Ovary (tissue), 3 donors: ENCODE measurements at regions not wholly inside any gene's neighbourhood (a gene's known extent, or its start where the extent isn't known, plus 50 kb on each side); places are given as distances from the start of the nearest gene placed in this dataset.

Source experiments
- CTCF ChIP-seq, 3 donors: fragments of 450-650 bp in 2 of 3; fragments of 200-600 bp in 1 of 3; IDR thresholded peaks; one replicate each; pipeline versions ENCODE4 v1.5.1 to v1.8.0; 2016 to 2022; ENCODE audit warnings: antibody characterized with exemption in 3 of 3, mild to moderate bottlenecking in 1 of 3
- EP300 ChIP-seq: sonication (generic); formaldehyde crosslinking; IDR thresholded peaks from one replicate; pipeline ENCODE4 v1.6.1; 2017; ENCODE audit warnings: antibody characterized with exemption
- POLR2A ChIP-seq: fragments of 450-650 bp; IDR thresholded peaks from one replicate; pipeline ENCODE4 v1.6.1; 2017; ENCODE audit warnings: antibody characterized with exemption, mild to moderate bottlenecking, moderate library complexity
- donor health status: DM: no; HTN: no; CAD: no.

GRCh38 chr14:104383088-104383995, 196.2 kb upstream of the C14orf180 start:
- no peak for TF ChIP-seq POLR2A
- no peak for TF ChIP-seq CTCF (IDR thresholded peaks at IDR 0.05)
- TF ChIP-seq EP300 = no peak
